HG03575 (cell line): ENCODE measurements at regions not wholly inside any gene's neighbourhood (a gene's known extent, or its start where the extent isn't known, plus 50 kb on each side); places are given as distances from the start of the nearest gene placed in this dataset.
"Not testable (repeated sequence)": the region's sequence is repeated elsewhere in the genome, so short reads cannot be mapped to it uniquely, and the experiment has no call there.

Experiments used
- ATAC-seq: cut with Tn5 transposase; IDR thresholded peaks from one replicate; pipeline ENCODE4 v1.9.1; 2021; ENCODE audit not compliant: unreplicated experiment, insufficient number of reproducible peaks, low FRiP score; ENCODE audit errors: extremely low read depth

DNA sequence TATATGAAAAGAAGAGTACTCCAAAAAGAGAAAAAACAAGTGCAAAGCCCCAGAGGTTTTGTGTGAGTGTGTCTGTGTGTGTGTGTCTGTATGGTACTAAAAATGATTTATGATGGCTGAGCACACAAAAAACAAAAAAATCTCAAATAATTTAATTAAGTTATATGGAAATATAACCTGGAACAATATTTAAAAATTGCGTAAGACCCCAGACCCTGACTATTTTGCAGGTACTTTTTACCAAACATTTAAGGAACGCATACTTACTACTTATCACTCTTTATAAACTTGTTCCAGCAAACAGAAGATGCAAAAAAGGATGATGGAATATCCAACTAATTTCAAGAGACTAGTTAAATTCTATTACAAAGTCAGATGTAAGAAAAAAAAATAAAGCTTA lies 317.4 kb upstream of the KCNH7 start:
- no peak for ATAC-seq

DNA sequence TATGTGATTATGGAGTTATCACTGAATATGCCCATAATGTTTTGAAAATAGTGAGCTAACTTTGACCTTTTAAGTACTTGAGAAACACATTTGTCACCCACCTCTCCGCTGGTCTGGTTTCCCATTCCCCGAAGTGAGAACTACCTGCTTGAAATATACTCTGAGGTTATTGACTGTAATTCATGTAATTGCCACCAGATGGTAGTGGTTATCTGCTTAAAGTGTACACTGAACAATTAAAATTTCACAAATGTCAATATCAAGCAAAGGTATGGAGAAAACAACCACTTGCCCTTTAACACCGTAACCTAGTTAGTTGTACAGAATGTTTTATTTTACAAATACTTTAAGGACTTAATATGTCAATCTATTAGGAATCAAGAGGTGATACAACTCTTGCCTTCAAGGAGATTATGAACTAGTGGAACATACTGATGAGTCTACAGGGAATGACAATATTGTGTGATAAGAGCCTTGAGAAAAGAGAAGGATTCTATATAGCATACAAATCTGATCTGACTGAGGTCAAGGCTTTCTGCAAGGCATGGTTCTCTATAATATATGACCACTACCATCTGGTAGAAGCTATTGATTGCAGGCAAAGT lies 316.8 kb upstream of the KCNH7 start:
- peak; percentile 81 for ATAC-seq

DNA sequence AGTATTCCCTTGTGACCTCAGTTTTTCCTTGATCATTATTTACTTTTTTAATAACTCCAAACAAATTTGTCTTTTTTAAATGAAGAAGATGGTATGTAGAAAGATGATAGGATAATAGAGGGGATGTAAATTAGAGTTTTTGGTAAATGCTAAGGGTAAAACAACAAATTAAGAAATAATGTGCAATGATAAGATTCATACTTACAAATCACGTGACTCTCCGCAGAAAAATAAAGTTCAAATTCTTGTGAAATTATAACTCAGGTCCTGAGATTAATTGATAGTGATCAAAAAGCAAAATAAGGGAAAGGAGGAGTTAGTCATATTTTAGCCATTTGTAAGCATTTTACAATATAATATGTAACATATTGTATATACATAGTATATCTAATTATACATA lies 304.1 kb upstream of the KCNH7 start:
- ATAC-seq, result no peak

DNA sequence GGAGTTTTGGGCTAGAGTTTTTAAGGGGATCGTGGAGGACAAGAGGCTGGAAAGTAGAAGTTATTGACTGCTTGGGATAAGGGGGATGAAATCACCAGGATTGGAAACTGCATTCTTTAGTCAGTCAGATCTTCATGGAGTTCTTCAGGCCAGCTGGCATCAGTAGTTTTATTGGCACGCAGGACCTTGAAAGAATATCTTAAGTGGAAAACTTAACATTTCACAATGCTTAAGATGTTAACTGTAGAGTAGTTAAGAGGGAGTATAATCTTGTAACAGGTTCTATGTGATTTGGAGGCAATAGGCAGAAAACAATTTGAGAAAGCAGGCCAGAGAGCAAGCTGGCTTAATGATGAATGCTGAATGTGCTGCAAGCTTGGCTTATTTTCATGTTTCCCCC lies 300.4 kb upstream of the KCNH7 start:
- no peak for ATAC-seq

DNA sequence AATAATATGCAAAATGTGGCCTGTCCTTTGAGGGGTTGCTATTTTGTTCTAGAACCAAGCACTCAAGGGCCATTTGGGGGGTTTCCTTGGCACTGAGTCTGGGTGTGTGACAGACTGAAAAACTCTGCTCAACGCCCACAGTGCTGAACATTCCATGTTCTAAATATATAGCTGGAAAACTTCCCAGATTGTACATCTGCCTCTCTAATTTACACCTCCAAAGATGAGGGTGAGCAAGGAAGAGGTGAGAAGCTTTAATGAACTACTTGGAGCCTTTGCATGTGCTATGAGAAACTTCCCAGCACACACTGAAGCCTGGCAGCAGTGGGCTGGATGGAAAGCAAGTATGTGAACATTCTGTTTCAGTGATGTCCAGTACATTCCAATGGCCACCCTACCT lies 296.7 kb upstream of the KCNH7 start:
- no peak for ATAC-seq

DNA sequence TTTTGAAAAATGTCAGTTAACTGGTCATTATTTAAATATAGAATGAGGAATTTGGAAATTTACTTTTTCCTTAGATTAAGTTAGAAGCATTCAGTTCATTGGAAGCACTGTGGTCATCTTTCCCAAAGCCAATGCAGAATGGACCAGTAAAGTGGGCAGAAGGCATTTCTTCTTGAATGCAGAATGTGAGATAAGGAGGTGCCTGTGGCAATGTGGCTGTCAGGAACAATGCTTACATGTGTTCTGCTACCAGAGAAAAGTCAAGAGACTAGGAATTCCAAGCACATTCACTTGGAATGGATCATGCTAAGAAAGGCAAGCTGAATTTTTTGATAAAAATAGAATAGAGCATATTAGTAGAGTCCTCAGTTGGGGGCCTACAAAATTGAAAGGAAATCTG lies 295.0 kb upstream of the KCNH7 start:
- ATAC-seq, result no peak

DNA sequence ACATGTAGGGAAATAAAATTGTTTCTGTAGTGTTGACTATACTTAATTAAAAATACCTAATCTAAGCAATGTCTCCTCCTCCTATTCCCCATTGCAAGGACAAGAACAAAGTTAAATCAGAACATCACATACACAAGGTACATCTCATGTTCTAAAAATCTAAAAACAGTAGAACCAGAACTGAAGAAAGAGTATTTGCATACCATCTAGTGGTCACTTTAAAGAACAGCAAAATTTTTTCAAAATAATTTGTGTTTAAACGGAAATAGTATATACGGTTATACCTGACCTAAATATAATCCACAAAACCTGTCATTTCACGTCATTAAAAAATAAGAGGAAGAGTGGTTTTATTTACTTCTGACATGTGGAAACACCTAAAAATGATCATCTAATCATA lies 294.3 kb upstream of the KCNH7 start:
- ATAC-seq, result no peak

DNA sequence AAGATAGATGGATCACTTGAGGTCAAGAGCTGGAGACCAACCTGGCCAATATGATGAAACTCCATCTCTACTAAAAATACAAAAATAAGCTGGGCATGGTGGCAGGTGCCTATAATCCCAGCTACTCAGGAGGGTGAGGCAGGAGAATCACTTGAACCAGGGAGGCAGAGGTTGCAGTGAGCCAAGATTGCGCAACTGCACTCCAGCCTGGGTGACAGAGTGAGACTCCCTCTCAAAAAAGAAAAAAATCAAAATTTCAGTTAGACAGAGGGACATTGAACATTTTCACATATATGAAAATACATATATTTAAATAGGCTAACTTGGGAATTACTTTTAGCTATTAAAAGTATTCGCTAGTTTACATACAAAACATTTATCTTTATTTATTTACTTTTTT lies 293.6 kb upstream of the KCNH7 start:
- not testable (repeated sequence) for ATAC-seq

DNA sequence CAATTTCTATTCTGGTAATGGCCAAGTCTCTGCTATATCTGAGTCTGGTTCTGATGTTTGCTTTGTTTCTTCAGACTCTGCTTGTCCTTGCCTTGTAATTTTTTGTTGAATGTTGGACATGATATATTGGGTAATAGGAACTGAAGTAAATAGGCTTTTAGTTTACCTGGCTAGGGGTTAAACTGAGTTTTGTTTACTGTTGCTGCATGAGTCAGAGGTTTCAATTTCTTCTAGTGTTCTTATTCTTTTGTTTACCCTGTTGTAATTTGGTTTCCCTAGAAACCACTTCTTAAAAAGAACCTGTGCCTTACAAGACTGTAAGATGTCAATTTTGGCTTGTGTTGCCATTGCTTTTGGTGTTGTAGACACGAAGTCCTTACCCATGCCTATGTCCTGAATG lies 285.0 kb upstream of the KCNH7 start:
- no peak for ATAC-seq

DNA sequence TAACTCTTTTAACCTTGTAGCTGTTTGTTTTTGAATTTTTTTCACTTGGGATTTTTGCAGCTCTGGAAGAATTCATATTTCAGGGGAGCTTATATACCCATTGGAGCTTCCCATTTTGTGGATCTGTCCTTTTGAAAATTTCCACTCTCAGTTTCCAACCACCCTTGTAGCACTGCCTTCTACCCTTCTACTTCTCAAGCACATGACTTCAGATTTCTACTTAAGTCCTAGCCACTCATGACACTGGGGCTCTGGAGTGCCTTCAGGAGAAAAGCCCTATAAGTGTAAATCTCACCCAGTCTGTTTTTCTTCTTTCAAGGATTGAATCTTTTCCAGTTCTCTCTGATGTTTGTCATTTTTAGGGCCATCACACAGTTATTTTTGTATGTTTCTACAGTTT lies 283.7 kb upstream of the KCNH7 start:
- no peak for ATAC-seq

DNA sequence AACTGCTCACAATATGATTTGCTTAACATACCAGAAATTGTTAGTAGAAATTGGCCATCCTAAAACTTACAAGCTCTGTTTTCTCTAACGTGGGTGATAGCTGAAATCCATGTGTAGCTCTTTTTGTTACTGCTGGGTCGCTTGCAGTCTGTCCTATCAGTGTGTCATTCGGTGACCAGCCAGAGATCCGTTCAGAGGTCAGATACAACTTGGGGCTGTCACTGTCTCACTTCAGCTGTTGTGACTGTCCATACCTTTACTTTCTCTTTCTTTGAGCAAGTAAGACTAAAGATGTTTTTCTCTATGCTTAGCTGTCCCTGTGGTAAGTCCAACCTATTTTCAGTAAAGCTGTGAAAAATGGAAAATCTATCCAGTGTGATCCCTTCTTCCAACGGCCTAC lies 282.9 kb upstream of the KCNH7 start:
- no peak for ATAC-seq

DNA sequence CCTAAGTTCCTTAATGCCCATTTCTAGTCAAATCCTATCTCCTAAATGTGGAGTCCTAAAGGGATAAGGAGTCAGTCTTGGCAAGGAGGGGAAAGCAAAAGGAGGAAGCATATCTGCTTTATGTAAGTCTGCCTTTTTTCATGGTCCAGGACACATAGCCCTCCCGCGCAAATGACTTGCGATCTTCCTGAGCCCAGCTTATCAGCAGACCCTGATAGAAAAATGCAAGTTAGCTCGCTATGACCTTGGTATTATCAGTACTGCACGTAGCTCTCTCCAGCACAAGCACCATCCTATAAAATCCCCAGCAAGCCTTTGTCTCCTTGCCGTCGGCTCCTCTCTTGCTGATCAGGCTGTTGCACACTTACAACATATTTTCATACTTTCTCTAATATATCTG lies 281.4 kb upstream of the KCNH7 start:
- ATAC-seq, result no peak

DNA sequence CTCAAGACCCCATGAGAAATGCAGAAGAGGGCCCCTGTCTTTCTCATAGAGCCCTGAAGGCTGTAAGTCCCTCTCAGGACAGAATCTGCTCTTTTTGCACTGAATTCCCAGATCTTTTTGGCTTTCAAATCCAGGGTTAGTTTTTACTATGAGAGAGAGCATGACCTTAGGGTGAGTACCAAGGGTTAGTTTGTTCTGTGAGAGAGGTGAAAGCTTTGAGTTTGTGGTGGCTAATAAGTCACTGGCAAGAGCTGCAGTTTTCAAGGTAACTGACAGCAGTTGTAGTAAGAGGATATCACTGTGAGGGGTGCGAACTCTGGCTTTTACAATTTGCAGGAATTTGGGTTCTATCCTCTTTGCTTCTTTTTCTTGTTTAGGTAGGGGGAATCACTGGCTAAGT lies 248.4 kb upstream of the KCNH7 start:
- no peak for ATAC-seq

DNA sequence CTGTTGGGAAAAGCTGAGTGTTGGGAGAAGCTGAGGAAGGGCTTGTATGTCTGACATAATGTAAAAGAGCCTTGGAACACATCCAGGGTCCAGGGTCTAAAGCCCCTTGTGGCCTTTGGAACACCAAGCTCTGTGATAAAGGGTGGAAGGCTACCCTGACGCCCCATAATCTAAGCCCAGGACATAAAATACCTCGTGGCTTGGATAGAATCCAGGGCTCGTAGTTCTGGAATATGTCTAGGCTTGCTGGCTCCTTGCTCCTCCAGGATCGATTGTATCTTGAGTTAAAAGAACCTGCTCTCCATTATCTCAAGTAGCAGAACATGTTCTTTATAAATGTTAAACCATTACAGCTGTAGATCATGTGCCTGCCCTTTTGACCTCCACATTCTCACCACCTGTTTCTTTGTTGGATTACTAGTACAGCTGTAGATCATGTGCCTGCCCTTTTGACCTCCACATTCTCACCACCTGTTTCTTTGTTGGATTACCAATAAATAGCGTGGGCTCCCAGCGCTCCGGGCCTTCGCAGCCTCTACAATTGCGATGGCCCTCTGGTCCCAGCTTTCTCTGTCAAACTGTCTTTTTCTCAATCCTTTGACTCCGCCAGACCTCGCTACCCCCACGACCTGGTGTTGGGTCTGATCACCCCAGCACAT lies 246.9 kb upstream of the KCNH7 start:
- ATAC-seq, result not testable (repeated sequence)

DNA sequence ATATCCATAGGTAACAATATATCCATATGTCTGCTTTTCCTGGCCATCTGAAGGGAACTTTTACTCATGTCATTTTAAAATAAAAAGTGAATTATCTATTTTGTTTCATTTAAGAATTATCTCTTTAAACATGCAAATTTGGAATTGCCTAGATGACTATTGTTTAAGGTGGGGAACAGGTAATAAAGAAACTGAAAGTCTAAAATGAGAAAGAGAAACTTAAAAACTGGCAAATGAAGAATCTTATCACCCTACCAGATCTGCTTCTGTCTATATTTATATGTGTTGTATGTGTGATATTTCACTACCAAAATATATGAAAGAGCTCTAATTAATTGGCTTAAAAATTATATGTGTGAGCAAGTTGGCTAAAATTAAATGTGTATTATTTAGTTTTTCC lies 243.2 kb upstream of the KCNH7 start:
- ATAC-seq, result no peak

DNA sequence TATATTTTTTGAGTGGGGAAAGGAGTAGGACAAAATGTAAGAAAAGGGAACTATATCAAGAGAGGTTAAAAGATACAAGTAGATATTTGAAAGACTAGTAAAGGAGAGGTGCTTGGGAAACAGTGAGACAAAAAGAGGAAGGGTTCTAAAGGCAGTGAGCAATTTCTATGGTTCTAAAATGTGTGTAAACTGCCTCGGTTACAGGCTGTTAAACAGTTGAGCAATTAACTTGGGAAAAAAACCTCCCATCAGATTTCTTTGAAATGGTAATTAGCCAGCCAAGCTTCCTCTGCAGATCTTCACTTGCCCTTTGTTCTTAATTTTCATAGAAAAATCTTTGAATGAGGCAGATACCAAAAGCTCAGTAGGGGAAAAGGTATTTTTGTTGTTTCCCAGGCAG lies 238.7 kb upstream of the KCNH7 start:
- ATAC-seq, result no peak

DNA sequence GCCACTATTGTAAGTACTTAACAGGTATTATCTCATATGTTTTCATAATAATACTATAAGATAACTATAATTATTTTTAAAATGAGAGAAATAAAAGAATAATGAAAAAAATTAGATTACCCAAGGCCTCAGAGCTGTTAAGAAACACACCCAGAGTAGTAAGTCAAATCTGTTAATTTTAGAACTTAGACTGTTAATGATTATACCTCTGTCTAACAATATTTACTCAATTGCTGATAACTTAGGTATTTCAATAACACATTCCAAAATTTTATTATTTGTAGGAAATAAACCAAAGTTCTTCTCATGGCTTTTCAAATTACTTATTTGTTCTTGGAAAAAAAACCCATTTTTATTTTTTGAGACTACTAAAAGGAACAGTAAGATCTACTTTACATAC lies 227.5 kb upstream of the KCNH7 start:
- ATAC-seq, result no peak

DNA sequence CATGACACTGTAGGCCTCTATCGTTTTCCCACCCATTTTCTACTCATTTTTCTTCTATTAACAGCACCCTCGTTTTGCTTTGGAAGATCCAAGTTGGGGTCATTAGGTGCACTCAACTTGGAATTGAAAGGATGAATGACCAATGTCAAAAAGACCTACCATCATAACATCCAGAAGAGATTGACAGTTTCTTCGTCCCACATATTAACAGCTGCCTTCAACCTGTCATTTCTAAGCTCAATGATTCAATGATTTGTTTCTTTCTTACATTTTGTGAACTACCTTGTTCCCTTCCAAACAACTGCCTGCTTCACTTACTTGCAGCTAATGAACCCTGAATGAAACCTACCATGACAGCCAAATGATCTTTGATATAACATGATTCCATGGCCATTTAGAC lies 224.0 kb upstream of the KCNH7 start:
- no peak for ATAC-seq

DNA sequence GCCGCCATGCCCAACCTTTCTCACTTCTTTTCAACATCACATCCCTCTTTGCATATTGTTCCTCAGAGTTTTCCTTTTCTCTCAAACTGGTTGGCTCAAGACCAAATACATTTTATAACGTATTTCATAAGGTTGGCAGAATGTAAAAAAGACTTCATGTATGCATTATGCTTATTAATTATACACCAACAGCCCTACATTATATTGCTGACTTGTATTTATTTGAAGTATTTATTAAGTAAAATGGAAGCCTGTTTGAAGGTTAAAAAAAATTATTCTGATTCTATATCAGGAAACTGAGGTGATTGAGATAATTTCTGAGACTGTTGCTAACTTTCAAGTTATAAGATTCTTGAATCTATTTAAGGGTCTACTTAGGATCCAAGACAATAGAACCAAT lies 208.0 kb upstream of the KCNH7 start:
- ATAC-seq, result no peak

DNA sequence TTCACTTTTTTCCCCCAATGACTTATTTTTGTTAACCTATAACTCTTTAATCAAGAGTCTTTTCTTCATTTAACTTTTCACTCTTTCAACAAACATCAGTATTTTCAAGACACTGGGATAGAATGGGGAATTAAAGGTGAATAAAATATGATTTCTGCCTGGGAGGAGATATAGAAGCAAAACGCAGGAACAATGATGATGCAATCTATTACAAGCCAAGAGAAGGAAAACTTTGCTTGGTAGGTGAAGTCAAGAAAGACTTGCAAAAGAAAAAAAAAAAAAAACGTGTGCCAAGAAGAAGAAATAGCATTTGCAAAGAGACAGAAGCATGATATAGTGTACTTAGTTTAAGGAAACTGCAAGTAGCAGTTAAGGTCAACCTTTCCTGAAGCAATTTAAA lies 207.3 kb upstream of the KCNH7 start:
- ATAC-seq, result no peak

DNA sequence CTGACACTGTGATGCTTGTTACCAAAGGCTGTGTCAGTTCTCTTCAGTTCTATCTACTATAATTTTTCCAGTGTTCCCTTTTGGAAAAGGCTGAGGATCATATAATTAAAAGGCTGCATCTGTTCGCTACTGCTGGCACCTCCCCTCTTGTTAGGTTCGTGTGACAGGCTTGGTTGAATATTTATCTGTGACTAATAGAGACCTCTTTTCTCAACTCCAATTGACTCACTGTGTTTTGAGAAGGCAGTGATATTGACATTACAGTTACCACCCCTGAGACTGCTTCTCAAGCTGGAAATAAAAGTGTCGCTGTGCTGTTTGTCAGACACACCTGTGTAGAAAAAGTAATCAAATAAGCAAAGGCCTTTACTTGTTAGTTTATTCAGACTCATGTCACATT lies 205.5 kb upstream of the KCNH7 start:
- no peak for ATAC-seq
